ENCODE measurements at regions not wholly inside any gene's neighbourhood (a gene's known extent, or its start where the extent isn't known, plus 50 kb on each side); places are given as distances from the start of the nearest gene placed in this dataset.
A peak's percentile ranks its signal among the peaks of the same experiment; 100 is the strongest.

DNA sequence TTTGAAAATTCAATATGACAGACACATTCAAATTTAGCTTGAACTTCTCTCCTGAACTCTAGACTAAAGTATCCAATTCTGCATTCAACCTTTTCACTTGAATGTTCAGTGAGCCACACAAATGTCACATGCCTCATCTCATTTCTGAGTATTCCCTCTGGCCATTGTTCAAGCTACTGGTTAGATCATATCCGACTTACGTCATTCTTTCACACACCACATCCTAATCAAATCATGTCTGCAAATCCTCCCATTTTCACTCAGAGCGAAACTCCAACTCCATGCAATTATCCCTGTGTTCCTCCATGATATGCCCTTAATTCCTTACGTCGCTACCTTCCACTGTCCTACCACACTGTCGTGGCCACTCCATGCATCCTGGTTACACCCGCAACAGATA lies 425.1 kb downstream of the CBLN2 start:
- no peaks in the 10 kb centered on the region for H3K27me3 ChIP-seq (replicated peaks; ENCODE audit: insufficient read depth, low read depth, low read length, poor library complexity)
- H3K4me1 ChIP-seq (ENCODE audit: insufficient read depth, low read length, poor library complexity, severe bottlenecking) = no peaks in the 10 kb centered on the region
- H3K9me3 ChIP-seq (ENCODE audit: low read depth, low read length, poor library complexity, severe bottlenecking) = no peaks in the 10 kb centered on the region
- ChIA-PET POLR2A (ENCODE audit: low non-redundant PET) (no interaction called here), CTCF (no interaction called here)
- DNase-seq (ENCODE audit: low spot score) = no peak
- BruUV-seq (replicated peaks) = no TSS peak
- no peak overlapping the region for H3K27ac ChIP-seq (ENCODE audit: low read depth, low read length, poor library complexity, severe bottlenecking)
- no peak overlapping the region for H3K4me3 ChIP-seq (ENCODE audit: low read depth, low read length, poor library complexity, severe bottlenecking)
- H3K36me3 ChIP-seq (ENCODE audit: insufficient read depth, low read length, poor library complexity, severe bottlenecking) = no peaks in the 10 kb centered on the region
- intact Hi-C loops (cut with micrococcal nuclease; ENCODE audit: unreplicated experiment) = no loop called here
- TF ChIP-seq, protein P1, sequence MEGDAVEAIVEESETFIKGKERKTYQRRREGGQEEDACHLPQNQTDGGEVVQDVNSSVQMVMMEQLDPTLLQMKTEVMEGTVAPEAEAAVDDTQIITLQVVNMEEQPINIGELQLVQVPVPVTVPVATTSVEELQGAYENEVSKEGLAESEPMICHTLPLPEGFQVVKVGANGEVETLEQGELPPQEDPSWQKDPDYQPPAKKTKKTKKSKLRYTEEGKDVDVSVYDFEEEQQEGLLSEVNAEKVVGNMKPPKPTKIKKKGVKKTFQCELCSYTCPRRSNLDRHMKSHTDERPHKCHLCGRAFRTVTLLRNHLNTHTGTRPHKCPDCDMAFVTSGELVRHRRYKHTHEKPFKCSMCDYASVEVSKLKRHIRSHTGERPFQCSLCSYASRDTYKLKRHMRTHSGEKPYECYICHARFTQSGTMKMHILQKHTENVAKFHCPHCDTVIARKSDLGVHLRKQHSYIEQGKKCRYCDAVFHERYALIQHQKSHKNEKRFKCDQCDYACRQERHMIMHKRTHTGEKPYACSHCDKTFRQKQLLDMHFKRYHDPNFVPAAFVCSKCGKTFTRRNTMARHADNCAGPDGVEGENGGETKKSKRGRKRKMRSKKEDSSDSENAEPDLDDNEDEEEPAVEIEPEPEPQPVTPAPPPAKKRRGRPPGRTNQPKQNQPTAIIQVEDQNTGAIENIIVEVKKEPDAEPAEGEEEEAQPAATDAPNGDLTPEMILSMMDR (conservative IDR thresholded peaks at IDR 0.05; ENCODE audit: low read depth, low read length) = no peak
- TF ChIP-seq EZH2 (IDR thresholded peaks at IDR 0.05; ENCODE audit: borderline replicate concordance, low read depth, low read length, poor library complexity, severe bottlenecking) = no peak

DNA sequence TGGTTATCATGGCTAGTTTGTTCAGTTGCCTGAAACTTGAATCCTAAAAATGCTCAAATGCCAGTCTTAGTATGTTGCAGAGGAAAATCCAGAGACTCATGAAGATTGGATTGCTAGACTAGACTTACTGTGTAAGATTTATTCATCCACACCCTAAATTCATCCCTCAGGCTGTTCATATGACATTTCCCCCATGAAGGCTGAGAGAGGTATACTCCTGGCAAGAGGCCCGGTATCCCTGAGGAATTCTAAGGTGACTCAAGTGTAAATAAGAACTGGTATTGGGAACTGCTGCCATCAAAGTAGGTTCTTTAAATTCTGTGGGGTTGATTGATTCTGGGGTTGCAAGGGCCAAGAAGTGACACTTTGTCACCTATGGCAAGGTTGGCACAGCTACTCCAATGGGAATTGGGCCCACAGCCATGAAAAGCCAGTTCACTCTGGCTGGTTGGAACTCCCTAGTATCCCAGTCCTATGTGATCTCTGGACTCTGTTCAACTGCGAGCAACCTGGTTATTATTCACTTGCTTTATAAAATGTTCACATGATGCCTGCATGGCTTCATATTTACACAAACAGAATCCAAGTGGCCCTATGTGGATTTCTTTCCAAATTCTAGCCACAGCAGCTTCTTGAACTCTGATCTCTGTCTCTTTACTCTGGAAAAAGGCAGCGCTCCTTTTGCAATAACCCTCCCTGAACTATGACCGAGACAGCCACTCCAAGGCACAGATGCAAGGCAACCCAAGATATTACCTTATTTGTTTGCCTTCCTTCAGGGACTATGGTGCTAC lies 429.1 kb downstream of the CBLN2 start:
- no peaks in the 10 kb centered on the region for H3K27me3 ChIP-seq (replicated peaks; ENCODE audit: insufficient read depth, low read depth, low read length, poor library complexity)
- H3K4me1 ChIP-seq (ENCODE audit: insufficient read depth, low read length, poor library complexity, severe bottlenecking) = no peaks in the 10 kb centered on the region
- no peak for TF ChIP-seq EZH2 (IDR thresholded peaks at IDR 0.05; ENCODE audit: borderline replicate concordance, low read depth, low read length, poor library complexity, severe bottlenecking)
- TF ChIP-seq, protein P1 (conservative IDR thresholded peaks at IDR 0.05; ENCODE audit: low read depth, low read length) = no peak
- no TSS peak for BruUV-seq (replicated peaks)
- no peak for DNase-seq (ENCODE audit: low spot score)
- H3K36me3 ChIP-seq (ENCODE audit: insufficient read depth, low read length, poor library complexity, severe bottlenecking) = no peaks in the 10 kb centered on the region
- no peak overlapping the region for H3K27ac ChIP-seq (ENCODE audit: low read depth, low read length, poor library complexity, severe bottlenecking)
- ChIA-PET POLR2A (ENCODE audit: low non-redundant PET) (no interaction called here), CTCF (no interaction called here)
- intact Hi-C loops (cut with micrococcal nuclease; ENCODE audit: unreplicated experiment) = no loop called here
- H3K9me3 ChIP-seq (ENCODE audit: low read depth, low read length, poor library complexity, severe bottlenecking) = no peaks in the 10 kb centered on the region
- H3K4me3 ChIP-seq (ENCODE audit: low read depth, low read length, poor library complexity, severe bottlenecking) = no peak overlapping the region

DNA sequence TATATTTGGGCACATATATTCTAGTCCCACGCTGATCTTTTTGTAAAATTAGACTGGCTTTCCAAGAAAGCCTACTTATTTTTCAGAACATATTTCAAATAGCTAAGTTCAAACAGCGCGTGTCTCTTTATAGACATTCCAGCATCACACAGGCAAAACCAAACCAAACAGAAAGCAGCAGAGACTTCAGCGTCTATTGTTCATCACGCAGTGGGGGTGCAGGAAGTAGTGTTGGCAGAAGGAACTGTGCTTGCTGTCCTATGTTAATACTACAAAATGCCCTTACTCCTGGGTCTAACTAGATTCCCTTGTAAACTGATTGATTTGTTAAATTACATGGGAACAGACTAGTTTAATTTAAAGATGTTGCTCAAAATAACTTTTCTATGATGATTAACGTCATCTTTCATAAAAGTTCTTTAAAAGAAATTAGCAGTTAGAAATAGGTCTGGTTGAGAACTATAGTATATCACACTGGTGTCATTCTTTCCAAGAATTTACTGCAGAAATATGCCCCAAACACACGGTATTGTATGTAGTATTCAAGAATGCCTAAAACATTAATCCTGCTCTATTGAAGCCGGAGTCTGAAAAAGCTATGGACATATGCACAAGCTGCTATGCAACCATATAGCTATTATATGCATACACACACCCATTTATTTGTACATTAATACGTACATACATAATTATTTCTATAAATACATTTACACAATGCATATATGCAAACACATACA lies 436.3 kb downstream of the CBLN2 start:
- peak; percentile 87 for DNase-seq (ENCODE audit: low spot score)
- no peak for TF ChIP-seq EZH2 (IDR thresholded peaks at IDR 0.05; ENCODE audit: borderline replicate concordance, low read depth, low read length, poor library complexity, severe bottlenecking)
- TF ChIP-seq, protein P1 (conservative IDR thresholded peaks at IDR 0.05; ENCODE audit: low read depth, low read length) = no peak
- POLR2A ChIA-PET (ENCODE audit: low non-redundant PET) = no interaction called here
- Histone ChIP-seq H3K4me3 (ENCODE audit: low read depth, low read length, poor library complexity, severe bottlenecking) (no peak overlapping the region), H3K27me3 (replicated peaks; ENCODE audit: insufficient read depth, low read depth, low read length, poor library complexity) (no peaks in the 10 kb centered on the region), H3K9me3 (ENCODE audit: low read depth, low read length, poor library complexity, severe bottlenecking) (no peaks in the 10 kb centered on the region), H3K27ac (ENCODE audit: low read depth, low read length, poor library complexity, severe bottlenecking) (peak overlapping the region; percentile 19), H3K36me3 (ENCODE audit: insufficient read depth, low read length, poor library complexity, severe bottlenecking) (no peaks in the 10 kb centered on the region), H3K4me1 (ENCODE audit: insufficient read depth, low read length, poor library complexity, severe bottlenecking) (peaks cover 9% of the 10 kb centered on the region)
- no TSS peak for BruUV-seq (replicated peaks)
- intact Hi-C loops (cut with micrococcal nuclease; ENCODE audit: unreplicated experiment) = no loop called here
- CTCF ChIA-PET = no interaction called here

Data from A673 (cell line).